H1 (cell line): ENCODE measurements at regions not wholly inside any gene's neighbourhood (a gene's known extent, or its start where the extent isn't known, plus 50 kb on each side); places are given as distances from the start of the nearest gene placed in this dataset.

ENCODE experiments used
- CTCF ChIA-PET: fragments of 300-600 bp; sonication (Branson Sonifier 250); formaldehyde crosslinking; loops from one replicate; lab custom pipeline; 2021; ENCODE audit not compliant: partially characterized antibody; lab: Charles Lee
- POLR2A ChIA-PET: fragments of 300-600 bp; sonication (Branson Sonifier 250); formaldehyde crosslinking; loops from one replicate; lab custom pipeline; 2021; ENCODE audit warnings: inconsistent platforms; ENCODE audit not compliant: partially characterized antibody; lab: Charles Lee
- DNase-seq, 2 experiments: peaks; one replicate each; pipeline versions ENCODE4 v3.0.0 to v3.0.0-alpha.2; 2010 to 2022; ENCODE audit warnings: low spot score in 2 of 2, low read depth in 1 of 2, mixed read lengths in 1 of 2
- FAIRE-seq: peaks from 2 replicates; lab custom pipeline; 2011; peaks lifted over from hg19 to GRCh38; lab: Jason Lieb, UNC
- H2AFZ ChIP-seq: 2 replicates; pipeline ENCODE4 v1.8.1; 2012; ENCODE audit warnings: low read length, inconsistent platforms
- H2AK5ac ChIP-seq: 2 replicates; pipeline ENCODE4 v1.6.1; 2013; ENCODE audit warnings: low read depth, low read length
- H2BK120ac ChIP-seq: replicated peaks from 2 replicates; pipeline ENCODE3; 2013; ENCODE audit warnings: low read depth, low read length, inconsistent platforms
- H2BK12ac ChIP-seq: 2 replicates; pipeline ENCODE4 v1.6.1; 2013; ENCODE audit warnings: low read depth, low read length
- H2BK15ac ChIP-seq: 2 replicates; pipeline ENCODE4 v1.6.1; 2013; ENCODE audit warnings: low read length
- H2BK20ac ChIP-seq: 2 replicates; pipeline ENCODE4 v1.6.1; 2013; ENCODE audit warnings: low read length
- H2BK5ac ChIP-seq: 2 replicates; pipeline ENCODE4 v1.6.1; 2013; ENCODE audit warnings: low read depth, low read length
- H3K14ac ChIP-seq: 2 replicates; pipeline ENCODE4 v1.6.1; 2013; ENCODE audit warnings: inconsistent platforms; ENCODE audit not compliant: insufficient read length
- H3K18ac ChIP-seq: 2 replicates; pipeline ENCODE4 v1.6.1; 2013; ENCODE audit warnings: low read length; ENCODE audit errors: extremely low read depth
- H3K23ac ChIP-seq: 2 replicates; pipeline ENCODE4 v1.6.1; 2013; ENCODE audit warnings: inconsistent platforms; ENCODE audit not compliant: insufficient read length
- H3K23me2 ChIP-seq: 2 replicates; pipeline ENCODE4 v1.6.1; 2013; ENCODE audit warnings: low read depth, low read length
- H3K27ac ChIP-seq: 2 replicates; pipeline ENCODE4 v1.6.1; 2011; ENCODE audit warnings: low read depth, low read length, inconsistent platforms
- H3K27me3 ChIP-seq, 4 experiments: replicated peaks in 1 of 4; 1 replicate in 1 of 4; 2 replicates in 3 of 4; pipeline versions ENCODE4 v1.6.1 to v1.8.1; 2011 to 2013; ENCODE audit warnings: low read length in 3 of 4, mild to moderate bottlenecking in 3 of 4, inconsistent platforms in 2 of 4, mixed read lengths in 2 of 4, moderate library complexity in 1 of 4; ENCODE audit not compliant: control insufficient read depth in 3 of 4, insufficient read depth in 3 of 4; ENCODE audit errors: extremely low read depth in 1 of 4
- H3K36me3 ChIP-seq, 4 experiments: 2 replicates each; pipeline versions ENCODE4 v1.6.1 to v1.8.1; 2011 to 2013; ENCODE audit warnings: mild to moderate bottlenecking in 4 of 4, low read length in 3 of 4, moderate library complexity in 2 of 4, control low read depth in 1 of 4, inconsistent platforms in 1 of 4; ENCODE audit not compliant: insufficient read depth in 4 of 4, control insufficient read depth in 2 of 4
- H3K4ac ChIP-seq: replicated peaks from 2 replicates; pipeline ENCODE3; 2013; ENCODE audit warnings: low read length, low read depth, mixed read lengths, inconsistent platforms; ENCODE audit not compliant: insufficient read length
- H3K4me1 ChIP-seq, 4 experiments: replicated peaks in 1 of 4; 1 replicate in 1 of 4; 2 replicates in 3 of 4; pipeline versions ENCODE4 v1.6.1 to v1.8.1; 2011 to 2013; ENCODE audit warnings: low read length in 3 of 4, inconsistent platforms in 2 of 4, mixed read lengths in 1 of 4; ENCODE audit not compliant: insufficient read depth in 4 of 4, control insufficient read depth in 3 of 4
- H3K4me2 ChIP-seq, 2 experiments: 2 replicates each; pipeline versions ENCODE4 v1.6.1 to v1.8.1; 2011 to 2013; ENCODE audit warnings: low read depth in 2 of 2, low read length in 2 of 2, control low read depth in 1 of 2, inconsistent platforms in 1 of 2, mild to moderate bottlenecking in 1 of 2; ENCODE audit not compliant: insufficient read depth in 1 of 2
- H3K4me3 ChIP-seq, 4 experiments: fragments of 200-600, 300-600 bp in 1 of 4; sonication (generic), shearing (Covaris generic), sonication (Bioruptor Twin) in 1 of 4; 2 replicates each; pipeline versions ENCODE4 v1.5.1 to v1.8.1; 2011 to 2016; ENCODE audit warnings: low read length in 4 of 4, low read depth in 3 of 4, control low read depth in 2 of 4, inconsistent platforms in 2 of 4, mild to moderate bottlenecking in 2 of 4, mixed read lengths in 1 of 4, moderate library complexity in 1 of 4; ENCODE audit not compliant: insufficient read depth in 2 of 4; ENCODE audit errors: extremely low read depth in 1 of 4
- H3K56ac ChIP-seq: replicated peaks from 2 replicates; pipeline ENCODE3; 2013; ENCODE audit warnings: low read depth, mild to moderate bottlenecking, mixed read lengths, low read length, inconsistent platforms; ENCODE audit not compliant: insufficient read length
- H3K79me1 ChIP-seq: 2 replicates; pipeline ENCODE4 v1.6.1; 2013; ENCODE audit warnings: low read depth, low read length, control low read depth
- H3K79me2 ChIP-seq, 2 experiments: 2 replicates each; pipeline versions ENCODE4 v1.6.1 to v1.8.1; 2012 to 2013; ENCODE audit warnings: low read length in 2 of 2, mild to moderate bottlenecking in 2 of 2, inconsistent platforms in 1 of 2; ENCODE audit not compliant: insufficient read depth in 2 of 2, control insufficient read depth in 1 of 2
- H3K9ac ChIP-seq, 4 experiments: replicated peaks in 1 of 4; 1 replicate in 1 of 4; 2 replicates in 3 of 4; pipeline versions ENCODE4 v1.6.1 to v1.8.1; 2011 to 2013; ENCODE audit warnings: low read depth in 3 of 4, low read length in 3 of 4, control low read depth in 2 of 4, mild to moderate bottlenecking in 2 of 4, moderate library complexity in 2 of 4, inconsistent platforms in 1 of 4; ENCODE audit errors: extremely low read depth in 1 of 4
- H3K9me3 ChIP-seq, 2 experiments: 2 replicates each; pipeline versions ENCODE4 v1.6.1 to v1.8.1; 2012 to 2013; ENCODE audit warnings: mild to moderate bottlenecking in 2 of 2, moderate library complexity in 2 of 2, control low read depth in 1 of 2, inconsistent platforms in 1 of 2, low read depth in 1 of 2, low read length in 1 of 2, mixed read lengths in 1 of 2; ENCODE audit not compliant: insufficient read depth in 2 of 2
- H4K20me1 ChIP-seq, 2 experiments: replicated peaks in 1 of 2; 2 replicates each; pipeline versions ENCODE3 to v1.8.1; 2011 to 2013; ENCODE audit warnings: inconsistent platforms in 2 of 2, low read length in 2 of 2, mild to moderate bottlenecking in 1 of 2; ENCODE audit not compliant: insufficient read depth in 2 of 2, control insufficient read depth in 1 of 2
- H4K5ac ChIP-seq: 2 replicates; pipeline ENCODE4 v1.6.1; 2013; ENCODE audit warnings: low read length, low read depth, mixed read lengths, inconsistent platforms; ENCODE audit not compliant: insufficient read length
- H4K8ac ChIP-seq: 2 replicates; pipeline ENCODE4 v1.8.0; 2013; ENCODE audit warnings: mild to moderate bottlenecking, moderate library complexity, low read length, inconsistent platforms; ENCODE audit not compliant: insufficient read depth; ENCODE audit errors: extremely low read depth
- H4K91ac ChIP-seq: replicated peaks from 2 replicates; pipeline ENCODE3; 2013; ENCODE audit warnings: low read length, mixed read lengths, inconsistent platforms; ENCODE audit not compliant: insufficient read length
- ASH2L ChIP-seq: fragments of 200-600, 300-600 bp; sonication (generic); IDR thresholded peaks from one replicate; pipeline ENCODE4 v1.7.1; 2017; ENCODE audit warnings: low read length
- CTBP2 ChIP-seq: IDR thresholded peaks from 2 replicates; pipeline ENCODE4 v1.7.0; 2011; ENCODE audit warnings: borderline replicate concordance, mild to moderate bottlenecking, moderate library complexity, mixed read lengths, low read length; ENCODE audit not compliant: insufficient read depth, insufficient read length
- EZH2 ChIP-seq: fragments of 200-600 bp; sonication (generic); IDR thresholded peaks from 2 replicates; pipeline ENCODE4 v1.7.1; 2012; ENCODE audit warnings: low read depth, mild to moderate bottlenecking, moderate library complexity, low read length, inconsistent platforms; ENCODE audit not compliant: severe bottlenecking
- HDAC6 ChIP-seq: IDR thresholded peaks from one replicate; pipeline ENCODE4 v1.7.1; 2012; ENCODE audit warnings: low read depth, mild to moderate bottlenecking, inconsistent platforms, low read length, moderate library complexity
- MAFK ChIP-seq: IDR thresholded peaks from 2 replicates; pipeline ENCODE4 v1.6.1; 2012; ENCODE audit warnings: low read depth, mild to moderate bottlenecking, improper control_type of control experiment, low read length
- RXRA ChIP-seq: IDR thresholded peaks from 2 replicates; pipeline ENCODE4 v1.6.1; 2011; ENCODE audit warnings: low read depth, mild to moderate bottlenecking, low read length, moderate library complexity; ENCODE audit not compliant: insufficient read depth
- SP4 ChIP-seq: IDR thresholded peaks from 2 replicates; pipeline ENCODE4 v1.6.1; 2012; ENCODE audit warnings: low read length, inconsistent platforms
- ZNF274 ChIP-seq: IDR thresholded peaks from 2 replicates; pipeline ENCODE4 v1.7.0; 2012; ENCODE audit warnings: low read length, borderline replicate concordance; ENCODE audit errors: extremely low read depth
- WGBS, 2 experiments: shearing (Covaris generic) in 1 of 2; methylation state at CpG; one replicate each; pipeline versions ENCODE4 v1.1.6 to v1.1.7; 2013 to 2015; ENCODE audit warnings: low lambda C conversion rate in 2 of 2, mixed read lengths in 2 of 2, inconsistent platforms in 1 of 2, low coverage in 1 of 2, missing lambda C conversion rate in 1 of 2; ENCODE audit not compliant: insufficient replicate concordance in 2 of 2, insufficient coverage in 1 of 2, insufficient read length in 1 of 2; ENCODE audit errors: extremely low coverage in 1 of 2, missing lambda C conversion rate in 1 of 2; 5-methylcytosine and 5-hydroxymethylcytosine counted together
- TF ChIP-seq, protein P1 (sequence below): IDR thresholded peaks from 2 replicates; pipeline ENCODE4 v1.6.1; 2012; ENCODE audit warnings: inconsistent platforms

DNA sequence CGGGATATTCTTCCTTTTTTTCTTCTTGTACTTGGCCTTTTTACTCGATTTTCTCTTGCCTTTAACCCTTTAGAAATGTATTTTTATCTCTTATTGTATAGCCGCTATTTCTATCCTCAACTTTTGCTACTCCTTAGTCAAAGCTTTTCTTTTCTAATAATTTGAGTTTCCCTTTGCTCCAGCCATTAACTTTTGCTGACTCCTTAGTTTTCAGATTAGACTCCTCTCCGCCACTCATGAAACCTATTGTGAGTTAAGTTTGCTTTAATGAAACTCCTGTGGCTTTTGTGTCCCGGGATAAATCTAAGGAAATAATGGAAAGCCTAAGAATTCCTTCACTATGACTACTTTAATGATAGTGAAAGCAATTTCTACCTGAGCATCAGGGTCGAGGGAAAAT lies 590.3 kb upstream of the CITED2 start:
- DNase-seq (no peak), FAIRE-seq (no peak)
- ChIA-PET POLR2A (no interaction called here), CTCF (no interaction called here)
- Histone ChIP-seq H3K36me3 (no peaks in the 10 kb centered on the region), H2AK5ac (no peak overlapping the region), H4K5ac (no peak overlapping the region), H2BK12ac (no peak overlapping the region), H3K56ac (no peak overlapping the region), H3K4me2 (no peak overlapping the region), H2BK20ac (no peak overlapping the region), H3K4me1 (peaks cover 0 to 3% (median 0%) of the 10 kb centered on the region in 4 experiments; a peak in 1 of 7 replicates), H3K23ac (no peak overlapping the region), H3K27ac (no peak overlapping the region), H3K9me3 (no peaks in the 10 kb centered on the region), H4K20me1 (no peaks in the 10 kb centered on the region), H4K8ac (no peak overlapping the region), H3K18ac (no peak overlapping the region), H3K9ac (no peak overlapping the region), H2BK5ac (no peak overlapping the region), H3K23me2 (no peaks in the 10 kb centered on the region), H3K79me2 (no peaks in the 10 kb centered on the region), H4K91ac (no peak overlapping the region), H3K14ac (no peak overlapping the region), H3K79me1 (no peaks in the 10 kb centered on the region), H3K4me3 (no peak overlapping the region), H2BK15ac (no peak overlapping the region), H2BK120ac (no peak overlapping the region), H3K4ac (no peak overlapping the region), H2AFZ (no peak overlapping the region), H3K27me3 (no peaks in the 10 kb centered on the region)
- TF ChIP-seq HDAC6 = no peak
- TF ChIP-seq EZH2 = no peak
- peak; percentile 30; the same call in 1 of the 2 replicates for TF ChIP-seq MAFK
- no peak for TF ChIP-seq ASH2L
- no peak for TF ChIP-seq ZNF274
- TF ChIP-seq RXRA = no peak
- TF ChIP-seq, protein P1, sequence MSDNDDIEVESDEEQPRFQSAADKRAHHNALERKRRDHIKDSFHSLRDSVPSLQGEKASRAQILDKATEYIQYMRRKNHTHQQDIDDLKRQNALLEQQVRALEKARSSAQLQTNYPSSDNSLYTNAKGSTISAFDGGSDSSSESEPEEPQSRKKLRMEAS = no peak
- TF ChIP-seq SP4 = no peak
- no peak for TF ChIP-seq CTBP2
- WGBS, 2 experiments = 86% methylated on average over 6 of the region's 6 CpGs; no CpG with 5 or more reads in 1 of the 2 experiments
